GM12873 (cell line): ENCODE measurements at regions not wholly inside any gene's neighbourhood (a gene's known extent, or its start where the extent isn't known, plus 50 kb on each side); places are given as distances from the start of the nearest gene placed in this dataset.

Source experiments
- TF ChIP-seq, protein P1 (sequence below): IDR thresholded peaks from 2 replicates; pipeline ENCODE4 v1.5.1; 2012; ENCODE audit warnings: low read depth, mild to moderate bottlenecking, moderate library complexity, low read length, control low read depth; ENCODE audit not compliant: insufficient read depth; ENCODE audit errors: missing control alignments

DNA sequence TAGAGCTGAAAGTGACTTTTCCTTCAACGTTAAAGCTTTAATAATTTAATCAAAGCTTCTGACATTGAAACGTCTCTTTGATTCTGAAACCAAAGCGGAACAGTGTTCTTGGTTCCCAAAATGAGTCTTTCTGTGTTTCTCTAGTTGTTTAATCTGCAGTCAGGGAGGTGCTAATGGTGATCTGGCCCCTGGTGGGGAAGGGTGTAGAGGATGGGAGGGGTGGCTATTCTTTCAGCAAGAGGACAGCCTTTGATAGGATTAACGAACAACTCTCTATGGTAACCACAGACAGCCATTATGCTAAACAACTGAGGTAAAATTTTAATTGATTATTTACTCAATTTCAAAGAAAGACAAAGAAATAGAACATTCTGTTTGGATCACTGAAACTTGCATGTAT lies 79.9 kb upstream of the CADPS start:
- TF ChIP-seq, protein P1, sequence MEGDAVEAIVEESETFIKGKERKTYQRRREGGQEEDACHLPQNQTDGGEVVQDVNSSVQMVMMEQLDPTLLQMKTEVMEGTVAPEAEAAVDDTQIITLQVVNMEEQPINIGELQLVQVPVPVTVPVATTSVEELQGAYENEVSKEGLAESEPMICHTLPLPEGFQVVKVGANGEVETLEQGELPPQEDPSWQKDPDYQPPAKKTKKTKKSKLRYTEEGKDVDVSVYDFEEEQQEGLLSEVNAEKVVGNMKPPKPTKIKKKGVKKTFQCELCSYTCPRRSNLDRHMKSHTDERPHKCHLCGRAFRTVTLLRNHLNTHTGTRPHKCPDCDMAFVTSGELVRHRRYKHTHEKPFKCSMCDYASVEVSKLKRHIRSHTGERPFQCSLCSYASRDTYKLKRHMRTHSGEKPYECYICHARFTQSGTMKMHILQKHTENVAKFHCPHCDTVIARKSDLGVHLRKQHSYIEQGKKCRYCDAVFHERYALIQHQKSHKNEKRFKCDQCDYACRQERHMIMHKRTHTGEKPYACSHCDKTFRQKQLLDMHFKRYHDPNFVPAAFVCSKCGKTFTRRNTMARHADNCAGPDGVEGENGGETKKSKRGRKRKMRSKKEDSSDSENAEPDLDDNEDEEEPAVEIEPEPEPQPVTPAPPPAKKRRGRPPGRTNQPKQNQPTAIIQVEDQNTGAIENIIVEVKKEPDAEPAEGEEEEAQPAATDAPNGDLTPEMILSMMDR, result no peak

DNA sequence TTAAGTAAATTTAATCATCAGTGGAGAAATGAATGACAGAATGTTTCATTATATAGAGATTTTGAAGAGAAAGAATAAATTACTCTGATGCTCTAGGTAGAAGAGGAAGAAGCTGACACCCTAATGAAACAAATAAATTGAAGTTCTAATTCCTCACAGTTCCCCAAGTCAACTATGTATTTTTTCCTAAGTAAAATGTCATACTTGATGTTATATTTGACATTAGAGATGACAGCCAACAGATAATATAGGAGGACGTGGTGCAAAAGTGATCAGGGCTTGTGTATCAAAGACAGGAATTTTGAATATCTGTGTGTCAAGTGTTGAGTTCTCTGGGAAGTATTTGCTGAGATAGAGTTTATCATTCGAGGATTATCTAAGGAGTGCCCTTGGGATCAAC lies 81.2 kb upstream of the CADPS start:
- TF ChIP-seq, protein P1, result no peak

DNA sequence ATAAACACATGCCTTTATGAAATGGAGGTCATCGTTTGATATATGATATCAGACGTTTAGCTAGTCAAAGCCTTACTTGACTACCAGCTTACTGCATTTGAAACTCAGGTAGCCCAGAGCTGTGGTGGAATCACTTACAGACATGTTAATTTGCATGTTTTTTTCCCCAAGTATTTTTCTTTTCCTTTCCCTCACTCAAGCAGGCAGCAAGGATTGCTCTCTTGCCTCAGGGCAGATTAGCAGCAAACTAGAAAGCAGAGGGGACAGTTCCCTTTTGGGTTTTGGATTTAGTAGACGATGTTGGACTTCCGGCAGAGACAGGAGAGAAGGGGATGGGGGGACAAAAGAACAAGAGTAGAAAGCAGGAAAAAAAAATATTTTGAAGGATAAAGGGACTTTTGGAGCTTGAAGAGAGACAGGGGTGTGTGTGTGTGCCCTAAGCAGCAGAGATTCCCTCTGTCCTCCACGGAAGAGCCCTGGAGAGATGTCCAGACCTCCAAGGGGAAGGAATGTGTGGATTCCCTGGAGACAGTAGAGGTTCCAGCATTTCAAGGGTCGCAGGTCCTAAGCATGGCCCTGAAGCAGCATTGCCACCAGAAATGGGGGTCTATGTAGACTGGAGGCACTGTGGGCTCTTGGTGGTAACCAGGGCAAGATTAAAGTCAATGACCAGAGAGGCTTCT lies 86.8 kb upstream of the CADPS start:
- TF ChIP-seq, protein P1, result no peak

DNA sequence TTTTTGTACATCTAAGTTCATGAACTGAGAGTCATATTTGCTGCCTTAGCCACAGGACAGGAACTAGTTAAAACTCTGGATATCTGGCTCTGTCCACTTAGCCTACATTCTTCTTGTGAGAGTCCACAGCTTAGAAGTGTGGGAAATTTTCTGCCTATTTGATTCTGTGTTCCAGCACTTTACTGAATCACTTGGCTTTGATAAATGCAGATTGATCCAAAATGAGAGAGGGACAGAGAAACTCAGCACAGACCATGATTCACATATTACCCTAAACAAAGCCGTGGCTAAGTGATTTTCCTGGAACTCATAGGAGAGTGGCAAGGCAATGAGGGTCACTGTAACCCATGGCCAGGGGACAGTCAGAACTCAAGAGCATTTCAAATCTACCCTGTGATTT lies 87.5 kb upstream of the CADPS start:
- TF ChIP-seq, protein P1, result no peak

DNA sequence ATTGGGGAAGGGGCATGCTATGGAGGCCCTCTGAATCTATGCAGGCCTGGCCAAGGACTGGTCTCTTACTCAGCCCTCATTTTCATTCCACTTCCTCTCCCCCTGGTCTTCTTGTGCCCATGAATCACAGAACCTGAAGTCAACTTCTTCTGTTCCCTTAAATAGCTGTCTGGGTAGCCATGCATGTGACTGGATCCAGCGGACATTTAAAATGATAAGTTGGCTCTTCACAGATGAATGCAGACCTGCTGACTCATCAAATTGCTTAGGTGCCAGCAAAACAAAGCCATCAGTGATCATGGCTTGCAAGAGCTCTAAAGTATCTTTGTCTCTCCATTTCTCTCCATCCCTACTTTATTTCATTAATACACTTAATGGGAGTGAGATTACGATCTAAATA lies 90.1 kb upstream of the CADPS start:
- TF ChIP-seq, protein P1, result no peak

DNA sequence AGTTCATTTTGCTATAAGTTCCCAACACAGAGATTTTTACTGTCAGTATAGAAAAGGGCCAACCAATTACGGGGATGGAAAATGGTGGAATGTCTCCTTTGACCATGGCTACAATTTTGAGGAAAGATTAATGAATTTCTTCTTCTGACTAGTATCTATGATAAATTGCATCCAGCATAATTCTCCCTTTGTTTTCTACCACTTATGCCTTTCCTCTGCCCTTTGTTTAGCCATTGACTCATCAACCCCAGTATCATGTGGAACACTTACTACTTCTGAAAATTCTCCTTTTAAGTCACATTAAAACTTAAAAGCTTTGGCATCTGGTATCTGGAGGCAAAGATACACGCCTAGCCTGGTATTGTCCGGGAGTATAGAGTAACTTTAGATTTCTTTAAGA lies 92.9 kb upstream of the CADPS start:
- TF ChIP-seq, protein P1, result no peak

DNA sequence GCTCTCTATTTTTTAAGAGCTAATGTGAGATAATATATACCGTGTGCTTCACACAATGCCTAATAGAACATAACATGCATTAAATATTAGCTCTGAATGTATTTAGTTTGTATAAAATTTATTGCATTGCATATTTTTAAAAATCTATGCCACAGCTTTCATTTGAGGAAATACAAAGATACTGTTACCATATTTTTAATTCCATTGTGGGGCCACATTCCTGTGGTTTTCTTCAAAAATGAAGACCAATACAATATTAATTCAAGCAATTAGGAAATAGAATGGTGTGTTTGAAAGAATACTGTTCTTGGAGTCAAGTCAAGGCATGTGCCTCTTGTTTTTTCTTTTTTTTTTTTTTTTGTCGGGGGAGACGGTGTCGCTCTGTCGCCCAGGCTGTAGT lies 95.4 kb upstream of the CADPS start:
- TF ChIP-seq, protein P1, result no peak

DNA sequence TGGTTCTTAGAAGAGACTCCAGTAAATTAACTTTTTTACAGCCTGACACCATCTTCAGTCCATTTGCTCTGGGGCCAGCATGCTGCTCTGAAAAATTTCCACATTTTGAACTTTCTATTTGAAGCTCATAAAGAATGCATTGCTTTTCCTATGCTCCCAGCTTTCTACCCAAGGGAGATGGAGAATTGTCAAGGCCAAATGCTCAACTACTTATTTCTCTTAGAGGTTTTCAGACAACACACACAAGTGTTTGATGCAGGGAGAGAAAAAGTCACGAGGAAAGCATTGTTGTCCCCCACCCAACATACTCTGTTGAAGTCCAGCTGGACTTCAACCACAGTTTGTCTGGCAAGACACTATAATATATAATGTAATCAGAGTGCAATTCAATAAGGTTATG lies 100.3 kb upstream of the CADPS start:
- TF ChIP-seq, protein P1, result no peak
